WTC11 (cell line): ENCODE measurements at regions not wholly inside any gene's neighbourhood (a gene's known extent, or its start where the extent isn't known, plus 50 kb on each side); places are given as distances from the start of the nearest gene placed in this dataset.

Experiments used
- ATAC-seq: fragments of 200-7000 bp; cut with Tn5 transposase; 2 replicates; pipeline ENCODE4 v1.10.0; 2021; ENCODE audit warnings: mild to moderate bottlenecking, moderate library complexity
- CTCF ChIA-PET: fragments of 300-600 bp; sonication (Branson Sonifier 250); formaldehyde crosslinking; loops from one replicate; lab custom pipeline; 2021; ENCODE audit warnings: antibody characterized with exemption; lab: Charles Lee
- POLR2A ChIA-PET: fragments of 350-600 bp; sonication (Branson Sonifier 250); formaldehyde crosslinking; loops from one replicate; lab custom pipeline; 2021; ENCODE audit warnings: antibody characterized with exemption; lab: Charles Lee
- DNase-seq: peaks from one replicate; pipeline ENCODE4 v3.0.0; 2021; ENCODE audit warnings: low spot score
- H3K27ac Mint-ChIP-seq: 2 replicates; pipeline ENCODE4 v1.8.0; 2021; ENCODE audit warnings: mixed read lengths
- H3K27me3 Mint-ChIP-seq: 2 replicates; pipeline ENCODE4 v1.8.0; 2021; ENCODE audit warnings: low read depth, mild to moderate bottlenecking, moderate library complexity, mixed read lengths
- H3K36me3 Mint-ChIP-seq: 2 replicates; pipeline ENCODE4 v1.8.0; 2021; ENCODE audit warnings: mixed read lengths
- H3K4me1 Mint-ChIP-seq: 2 replicates; pipeline ENCODE4 v1.8.0; 2022; ENCODE audit warnings: mixed read lengths
- H3K4me3 Mint-ChIP-seq: 2 replicates; pipeline ENCODE4 v1.8.0; 2021; ENCODE audit warnings: mild to moderate bottlenecking, moderate library complexity, mixed read lengths
- H3K9me3 Mint-ChIP-seq: 2 replicates; pipeline ENCODE4 v1.8.0; 2021; ENCODE audit warnings: mixed read lengths
- CTCF ChIP-seq: fragments of 200-600 bp; IDR thresholded peaks from 2 replicates; pipeline ENCODE4 v1.8.0; 2022; ENCODE audit warnings: antibody characterized with exemption
- ETV6 ChIP-seq: sonication (generic); formaldehyde crosslinking; IDR thresholded peaks from 2 replicates; pipeline ENCODE4 v1.8.1; 2022; ENCODE audit warnings: mild to moderate bottlenecking, missing genetic modification reagents
- FOXJ3 ChIP-seq: sonication (generic); formaldehyde crosslinking; IDR thresholded peaks from 2 replicates; pipeline ENCODE4 v1.9.0; 2021; ENCODE audit warnings: missing genetic modification reagents, mild to moderate bottlenecking, borderline replicate concordance
- GABPB1 ChIP-seq: sonication (generic); formaldehyde crosslinking; IDR thresholded peaks from 2 replicates; pipeline ENCODE4 v1.8.1; 2023; ENCODE audit warnings: mild to moderate bottlenecking, missing genetic modification reagents
- HMGA2 ChIP-seq: fragments of 250-450 bp; sonication (Bioruptor Pico); IDR thresholded peaks from 2 replicates; pipeline ENCODE4 v1.4.0; 2021; ENCODE audit warnings: mild to moderate bottlenecking, moderate library complexity
- IRF1 ChIP-seq: sonication (generic); formaldehyde crosslinking; IDR thresholded peaks from 2 replicates; pipeline ENCODE4 v1.8.0; 2023; ENCODE audit warnings: missing genetic modification reagents
- MYBL2 ChIP-seq: sonication (generic); formaldehyde crosslinking; IDR thresholded peaks from 2 replicates; pipeline ENCODE4 v1.8.1; 2023; ENCODE audit warnings: mild to moderate bottlenecking, moderate library complexity, missing genetic modification reagents
- NR2C2 ChIP-seq: sonication (generic); formaldehyde crosslinking; IDR thresholded peaks from 2 replicates; pipeline ENCODE4 v1.8.0; 2022; ENCODE audit warnings: mild to moderate bottlenecking, missing genetic modification reagents
- SMAD4 ChIP-seq: sonication (generic); formaldehyde crosslinking; IDR thresholded peaks from 2 replicates; pipeline ENCODE4 v1.8.0; 2022; ENCODE audit warnings: mild to moderate bottlenecking, missing genetic modification reagents
- TCF7 ChIP-seq: sonication (generic); formaldehyde crosslinking; IDR thresholded peaks from 2 replicates; pipeline ENCODE4 v1.8.0; 2022; ENCODE audit warnings: mild to moderate bottlenecking, low read depth, missing genetic modification reagents, moderate library complexity
- TEAD4 ChIP-seq: sonication (generic); formaldehyde crosslinking; IDR thresholded peaks from 2 replicates; pipeline ENCODE4 v1.8.0; 2022; ENCODE audit warnings: mild to moderate bottlenecking, missing genetic modification reagents
- ZNF121 ChIP-seq: sonication (generic); formaldehyde crosslinking; IDR thresholded peaks from 2 replicates; pipeline ENCODE4 v1.8.0; 2023; ENCODE audit warnings: missing genetic modification reagents
- ZNF138 ChIP-seq: sonication (generic); formaldehyde crosslinking; conservative IDR thresholded peaks from 2 replicates; pipeline ENCODE4 v1.8.1; 2022; ENCODE audit warnings: mild to moderate bottlenecking, moderate library complexity, missing genetic modification reagents
- ZNF219 ChIP-seq: sonication (generic); formaldehyde crosslinking; IDR thresholded peaks from 2 replicates; pipeline ENCODE4 v1.8.0; 2023; ENCODE audit warnings: missing genetic modification reagents, mild to moderate bottlenecking, borderline replicate concordance
- ZNF232 ChIP-seq: sonication (generic); formaldehyde crosslinking; IDR thresholded peaks from 2 replicates; pipeline ENCODE4 v1.8.0; 2022; ENCODE audit warnings: mild to moderate bottlenecking, missing genetic modification reagents
- TF ChIP-seq, protein P1 (sequence below): sonication (generic); formaldehyde crosslinking; IDR thresholded peaks from 2 replicates; pipeline ENCODE4 v1.8.1; 2022; ENCODE audit warnings: missing genetic modification reagents, borderline replicate concordance
- TF ChIP-seq, protein P2 (sequence below): fragments of 250-450 bp; sonication (Bioruptor Pico); conservative IDR thresholded peaks from 2 replicates; pipeline ENCODE4 v1.9.0; 2021; ENCODE audit warnings: mild to moderate bottlenecking
- TF ChIP-seq, protein P3 (sequence below): sonication (generic); formaldehyde crosslinking; IDR thresholded peaks from 2 replicates; pipeline ENCODE4 v1.8.1; 2022; ENCODE audit warnings: low read depth, missing genetic modification reagents, borderline replicate concordance
- TF ChIP-seq, protein P4 (sequence below): sonication (generic); formaldehyde crosslinking; IDR thresholded peaks from 2 replicates; pipeline ENCODE4 v1.8.0; 2022; ENCODE audit warnings: mild to moderate bottlenecking, missing genetic modification reagents
- TF ChIP-seq, protein P5 (sequence below): fragments of 250-450 bp; sonication (Bioruptor Pico); IDR thresholded peaks from 2 replicates; pipeline ENCODE4 v1.8.0; 2021; ENCODE audit warnings: mild to moderate bottlenecking

DNA sequence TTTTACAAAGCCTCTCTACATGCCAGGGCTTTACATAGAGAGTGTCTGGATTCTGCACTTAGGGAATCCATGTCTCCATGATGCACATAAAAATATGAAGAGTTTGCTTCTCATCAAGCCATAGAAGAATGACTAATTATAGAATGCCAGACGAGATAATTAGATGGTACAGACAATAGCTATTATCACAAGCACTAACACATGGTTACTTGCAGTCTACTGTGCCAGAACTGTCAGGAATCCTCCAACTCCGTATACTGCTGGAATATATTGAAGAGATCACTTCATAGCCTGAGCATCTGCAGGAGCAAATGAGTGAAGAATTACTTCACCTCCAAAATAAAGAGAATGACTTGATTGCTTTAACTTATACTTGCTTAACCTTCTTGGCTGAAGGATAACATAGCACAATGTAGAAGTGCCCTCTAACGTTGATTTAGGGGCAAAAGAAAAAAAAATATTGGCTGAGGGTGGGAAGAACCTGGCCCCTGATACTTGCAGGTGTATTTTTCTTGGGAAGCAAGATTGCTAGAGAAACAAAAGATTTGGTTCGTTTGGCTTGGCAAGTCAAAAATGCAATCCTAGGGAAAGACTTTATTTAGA is 272.8 kb upstream of the FAR2 start:
- TF ChIP-seq TEAD4 = no peak
- TF ChIP-seq, protein P1, sequence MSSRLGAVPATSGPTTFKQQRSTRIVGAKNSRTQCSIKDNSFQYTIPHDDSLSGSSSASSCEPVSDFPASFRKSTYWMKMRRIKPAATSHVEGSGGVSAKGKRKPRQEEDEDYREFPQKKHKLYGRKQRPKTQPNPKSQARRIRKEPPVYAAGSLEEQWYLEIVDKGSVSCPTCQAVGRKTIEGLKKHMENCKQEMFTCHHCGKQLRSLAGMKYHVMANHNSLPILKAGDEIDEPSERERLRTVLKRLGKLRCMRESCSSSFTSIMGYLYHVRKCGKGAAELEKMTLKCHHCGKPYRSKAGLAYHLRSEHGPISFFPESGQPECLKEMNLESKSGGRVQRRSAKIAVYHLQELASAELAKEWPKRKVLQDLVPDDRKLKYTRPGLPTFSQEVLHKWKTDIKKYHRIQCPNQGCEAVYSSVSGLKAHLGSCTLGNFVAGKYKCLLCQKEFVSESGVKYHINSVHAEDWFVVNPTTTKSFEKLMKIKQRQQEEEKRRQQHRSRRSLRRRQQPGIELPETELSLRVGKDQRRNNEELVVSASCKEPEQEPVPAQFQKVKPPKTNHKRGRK = no peak
- TF ChIP-seq CTCF = no peak
- no peak for TF ChIP-seq GABPB1
- TF ChIP-seq, protein P2, sequence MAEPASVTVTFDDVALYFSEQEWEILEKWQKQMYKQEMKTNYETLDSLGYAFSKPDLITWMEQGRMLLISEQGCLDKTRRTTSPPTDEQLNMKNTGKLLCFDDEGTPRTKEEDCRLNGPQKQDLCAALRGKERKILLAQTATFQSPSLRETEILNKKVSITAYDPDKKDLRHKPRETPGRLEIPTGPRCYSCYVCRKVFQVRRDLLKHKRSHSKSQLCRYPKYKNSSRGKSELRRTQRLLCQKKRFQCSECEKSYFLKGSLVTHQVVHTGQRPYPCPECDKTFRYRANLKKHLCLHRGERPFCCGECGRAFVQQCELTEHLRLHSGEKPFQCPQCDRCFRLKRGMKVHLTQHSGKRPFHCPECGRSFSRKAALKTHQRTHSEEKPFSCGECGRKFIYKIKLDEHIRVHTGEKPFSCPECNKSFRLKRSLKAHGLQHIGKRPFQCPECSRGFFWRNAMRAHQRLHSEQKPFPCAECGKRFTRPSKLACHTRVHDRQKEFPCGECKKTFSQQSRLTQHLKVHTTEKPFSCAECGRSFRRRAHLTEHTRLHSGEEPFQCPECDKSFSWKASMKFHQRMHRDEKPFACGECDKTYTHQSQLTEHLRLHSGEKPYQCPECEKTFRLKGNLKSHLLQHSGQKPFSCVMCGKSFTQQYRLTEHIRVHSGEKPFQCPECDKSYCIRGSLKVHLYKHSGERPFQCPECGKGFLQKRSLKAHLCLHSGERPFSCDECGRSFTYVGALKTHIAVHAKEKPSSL (CRISPR knock-in tag) = no peak
- no peak for TF ChIP-seq ZNF121 (CRISPR knock-in tag)
- TF ChIP-seq ZNF219 (CRISPR knock-in tag) = no peak
- no peak for TF ChIP-seq FOXJ3 (CRISPR knock-in tag)
- no peak for TF ChIP-seq SMAD4 (CRISPR knock-in tag)
- TF ChIP-seq, protein P3, sequence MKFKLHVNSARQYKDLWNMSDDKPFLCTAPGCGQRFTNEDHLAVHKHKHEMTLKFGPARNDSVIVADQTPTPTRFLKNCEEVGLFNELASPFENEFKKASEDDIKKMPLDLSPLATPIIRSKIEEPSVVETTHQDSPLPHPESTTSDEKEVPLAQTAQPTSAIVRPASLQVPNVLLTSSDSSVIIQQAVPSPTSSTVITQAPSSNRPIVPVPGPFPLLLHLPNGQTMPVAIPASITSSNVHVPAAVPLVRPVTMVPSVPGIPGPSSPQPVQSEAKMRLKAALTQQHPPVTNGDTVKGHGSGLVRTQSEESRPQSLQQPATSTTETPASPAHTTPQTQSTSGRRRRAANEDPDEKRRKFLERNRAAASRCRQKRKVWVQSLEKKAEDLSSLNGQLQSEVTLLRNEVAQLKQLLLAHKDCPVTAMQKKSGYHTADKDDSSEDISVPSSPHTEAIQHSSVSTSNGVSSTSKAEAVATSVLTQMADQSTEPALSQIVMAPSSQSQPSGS = no peak
- no peak for TF ChIP-seq ETV6 (CRISPR knock-in tag)
- TF ChIP-seq IRF1 (CRISPR knock-in tag) = no peak
- TF ChIP-seq, protein P4, sequence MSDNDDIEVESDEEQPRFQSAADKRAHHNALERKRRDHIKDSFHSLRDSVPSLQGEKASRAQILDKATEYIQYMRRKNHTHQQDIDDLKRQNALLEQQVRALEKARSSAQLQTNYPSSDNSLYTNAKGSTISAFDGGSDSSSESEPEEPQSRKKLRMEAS = no peak
- TF ChIP-seq, protein P5, sequence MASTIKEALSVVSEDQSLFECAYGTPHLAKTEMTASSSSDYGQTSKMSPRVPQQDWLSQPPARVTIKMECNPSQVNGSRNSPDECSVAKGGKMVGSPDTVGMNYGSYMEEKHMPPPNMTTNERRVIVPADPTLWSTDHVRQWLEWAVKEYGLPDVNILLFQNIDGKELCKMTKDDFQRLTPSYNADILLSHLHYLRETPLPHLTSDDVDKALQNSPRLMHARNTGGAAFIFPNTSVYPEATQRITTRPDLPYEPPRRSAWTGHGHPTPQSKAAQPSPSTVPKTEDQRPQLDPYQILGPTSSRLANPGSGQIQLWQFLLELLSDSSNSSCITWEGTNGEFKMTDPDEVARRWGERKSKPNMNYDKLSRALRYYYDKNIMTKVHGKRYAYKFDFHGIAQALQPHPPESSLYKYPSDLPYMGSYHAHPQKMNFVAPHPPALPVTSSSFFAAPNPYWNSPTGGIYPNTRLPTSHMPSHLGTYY (CRISPR knock-in tag) = no peak
- no peak for TF ChIP-seq TCF7 (CRISPR knock-in tag)
- TF ChIP-seq HMGA2 = no peak
- no peak for TF ChIP-seq MYBL2 (CRISPR knock-in tag)
- no peak for TF ChIP-seq NR2C2 (CRISPR knock-in tag)
- no peak for TF ChIP-seq ZNF232 (CRISPR knock-in tag)
- no peak for TF ChIP-seq ZNF138 (CRISPR knock-in tag)
- TF ChIP-seq, all 79 proteins: peak for 0
- Mint-ChIP-seq H3K9me3 (no peaks in the 10 kb centered on the region), H3K27me3 (no peaks in the 10 kb centered on the region), H3K4me3 (no peak overlapping the region), H3K27ac (no peak overlapping the region), H3K4me1 (peaks cover 8% of the 10 kb centered on the region), H3K36me3 (no peaks in the 10 kb centered on the region)
- POLR2A ChIA-PET = no interaction called here
- CTCF ChIA-PET = no interaction called here
- DNase-seq = no peak
- no peak for ATAC-seq
